ENCODE measurements at regions not wholly inside any gene's neighbourhood (a gene's known extent, or its start where the extent isn't known, plus 50 kb on each side); places are given as distances from the start of the nearest gene placed in this dataset.
"Not testable (repeated sequence)": the region's sequence is repeated elsewhere in the genome, so short reads cannot be mapped to it uniquely, and the experiment has no call there.

DNA sequence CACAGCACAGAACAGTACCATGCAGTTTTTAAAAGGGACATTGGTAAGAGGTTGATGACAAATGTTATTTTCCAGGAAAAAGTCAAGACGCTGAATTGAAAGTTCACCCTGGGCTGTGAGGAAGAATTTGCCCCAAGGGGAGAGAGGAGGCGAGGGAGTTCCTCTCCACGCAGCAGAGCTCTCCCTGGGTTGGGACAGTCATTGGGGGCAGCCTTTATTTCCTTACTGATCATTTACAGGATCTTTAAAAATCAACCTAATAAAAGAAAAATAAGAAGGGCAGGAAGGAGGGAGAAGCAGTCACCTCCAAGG lies 49.9 kb upstream of the WNT7B start:
- no peak for DNase-seq (ENCODE audit: low read depth in 1 of 2, low spot score in 1 of 2)

DNA sequence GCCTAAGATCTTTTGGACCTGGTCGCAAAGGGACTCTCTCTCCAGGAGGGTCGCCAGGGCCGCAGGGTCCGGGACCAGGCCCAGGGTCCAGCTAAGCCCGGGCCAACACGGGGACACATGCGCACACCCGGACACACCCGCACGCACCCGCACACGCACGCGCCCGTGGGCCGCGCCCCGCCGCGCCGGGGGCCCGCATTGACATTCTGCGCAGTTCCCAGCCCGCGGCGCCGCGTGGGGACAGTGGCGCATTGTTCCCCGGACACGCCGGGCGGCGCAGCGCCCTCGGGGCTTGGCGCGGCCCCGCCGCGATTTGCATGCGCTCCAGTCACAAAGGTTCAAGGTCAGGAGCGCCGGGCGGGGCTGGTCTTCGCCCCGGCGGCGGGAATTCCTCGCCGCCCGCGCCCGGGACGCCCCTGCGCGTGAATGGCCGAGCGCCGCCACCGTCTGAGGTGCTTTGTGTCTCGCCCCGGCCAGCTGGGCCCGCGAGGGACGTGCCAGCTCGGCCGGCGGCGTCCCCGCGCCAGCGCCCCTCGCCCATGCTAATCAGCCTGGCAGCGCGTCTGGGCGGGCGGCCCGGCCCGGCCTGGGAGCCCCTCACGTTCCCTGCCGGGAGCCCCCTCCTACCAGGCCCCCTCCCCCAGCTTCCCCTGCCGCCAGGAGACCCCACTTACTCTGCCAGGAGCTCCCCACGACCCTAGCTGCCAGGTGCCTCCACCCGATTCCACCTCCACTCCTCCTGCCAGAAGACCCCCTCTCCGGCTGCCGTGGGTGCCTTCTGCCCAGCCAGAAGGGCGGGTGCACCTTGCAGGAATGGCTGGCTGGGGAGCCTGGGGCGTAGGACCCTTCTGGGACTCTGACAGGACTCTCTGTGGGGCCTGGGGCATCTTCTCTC lies 50.5 kb upstream of the WNT7B start:
- DNase-seq (ENCODE audit: low read depth in 1 of 2, low spot score in 1 of 2): no peak

DNA sequence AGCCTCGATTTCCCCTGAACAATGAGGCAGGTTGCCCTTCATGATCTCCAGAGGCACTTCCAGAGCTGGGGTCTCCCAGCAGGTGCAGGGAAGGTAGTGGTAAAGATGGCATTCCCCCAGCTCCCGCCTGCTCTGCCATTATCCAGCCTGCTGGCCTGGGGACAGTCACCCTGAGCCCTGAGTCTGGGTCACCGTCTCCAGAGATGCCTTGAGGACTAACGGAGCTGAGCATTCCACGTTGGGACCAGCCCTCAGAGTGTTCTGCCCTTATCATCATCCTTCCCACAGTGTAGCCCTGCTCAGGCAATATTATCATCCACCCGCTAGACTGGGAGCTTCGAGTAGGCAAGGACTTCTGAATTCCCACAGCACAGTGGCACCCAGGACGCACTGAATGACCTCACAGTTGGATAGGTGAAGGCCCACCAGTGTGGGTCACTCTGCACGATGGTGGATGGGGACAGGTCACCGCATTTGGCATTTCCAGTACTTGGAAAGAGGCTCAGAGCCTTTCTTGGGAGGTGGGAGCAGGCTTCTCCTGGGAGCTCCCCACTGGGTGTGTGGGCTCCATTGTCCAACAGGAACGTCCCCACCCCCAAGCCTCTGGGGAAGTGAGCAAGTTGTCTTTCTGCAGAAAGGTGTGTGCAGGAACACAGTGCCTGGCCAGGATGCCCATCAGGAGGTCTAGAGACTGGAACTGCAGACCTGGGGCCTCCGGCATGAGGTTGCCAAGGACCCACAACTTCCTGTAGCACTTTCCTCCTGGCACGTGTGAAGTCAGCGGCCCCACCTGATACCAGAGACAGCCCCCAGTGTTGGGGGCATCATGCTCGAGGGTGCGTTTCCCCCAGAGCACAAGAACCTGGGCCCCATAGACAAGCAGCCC lies 51.4 kb upstream of the WNT7B start:
- no peak for DNase-seq (ENCODE audit: low read depth in 1 of 2, low spot score in 1 of 2)

DNA sequence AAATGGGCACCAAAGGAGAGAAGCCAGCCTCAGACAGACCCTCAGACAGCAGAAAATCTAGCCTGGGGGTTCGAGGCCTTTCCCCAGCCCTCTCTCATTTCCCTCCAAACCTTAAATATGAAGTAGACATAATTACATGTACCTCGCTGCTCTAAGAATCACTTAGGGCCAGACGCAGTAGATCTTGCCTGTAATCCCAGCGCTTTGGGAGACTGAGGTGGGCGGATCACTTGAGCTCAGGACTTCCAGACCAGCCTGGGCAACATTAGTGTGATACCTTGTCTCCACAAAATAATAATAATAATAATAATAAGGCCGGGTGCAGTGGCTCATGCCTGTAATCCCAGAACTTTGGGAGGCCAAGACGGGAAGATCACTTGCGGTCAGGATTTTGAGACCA lies 52.1 kb upstream of the WNT7B start:
- DNase-seq (ENCODE audit: low read depth in 1 of 2, low spot score in 1 of 2): no peak

DNA sequence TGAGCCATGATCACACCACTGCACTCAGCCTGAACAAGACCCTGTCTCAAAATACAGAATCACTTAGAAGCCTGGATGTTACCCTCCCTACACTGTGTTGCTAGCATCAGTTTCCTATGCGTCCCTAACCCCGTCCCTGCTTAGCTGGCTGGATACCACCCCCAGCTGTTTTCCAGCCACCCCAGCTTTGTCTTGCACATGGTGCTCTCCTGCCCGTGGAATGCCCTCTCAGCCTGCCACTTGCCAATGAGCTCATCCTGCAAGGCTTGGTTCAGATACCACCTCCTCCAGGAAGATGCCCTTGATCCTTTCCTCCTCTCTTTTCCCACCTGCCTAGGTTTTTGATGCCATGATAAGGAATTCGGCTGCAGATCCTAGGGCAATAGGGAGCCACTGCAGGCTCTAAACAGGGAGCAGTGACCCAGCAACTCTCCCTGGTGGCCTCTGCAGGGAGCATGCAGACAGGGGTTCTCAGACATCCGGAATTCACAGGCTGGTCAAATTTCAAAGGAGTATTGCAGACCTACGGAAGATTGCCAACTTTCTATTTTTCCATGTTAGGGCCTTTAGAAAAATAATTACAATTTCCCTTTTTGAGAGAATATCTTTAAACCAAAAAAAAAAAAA lies 52.7 kb upstream of the WNT7B start:
- DNase-seq (ENCODE audit: low read depth in 1 of 2, low spot score in 1 of 2): no peak

DNA sequence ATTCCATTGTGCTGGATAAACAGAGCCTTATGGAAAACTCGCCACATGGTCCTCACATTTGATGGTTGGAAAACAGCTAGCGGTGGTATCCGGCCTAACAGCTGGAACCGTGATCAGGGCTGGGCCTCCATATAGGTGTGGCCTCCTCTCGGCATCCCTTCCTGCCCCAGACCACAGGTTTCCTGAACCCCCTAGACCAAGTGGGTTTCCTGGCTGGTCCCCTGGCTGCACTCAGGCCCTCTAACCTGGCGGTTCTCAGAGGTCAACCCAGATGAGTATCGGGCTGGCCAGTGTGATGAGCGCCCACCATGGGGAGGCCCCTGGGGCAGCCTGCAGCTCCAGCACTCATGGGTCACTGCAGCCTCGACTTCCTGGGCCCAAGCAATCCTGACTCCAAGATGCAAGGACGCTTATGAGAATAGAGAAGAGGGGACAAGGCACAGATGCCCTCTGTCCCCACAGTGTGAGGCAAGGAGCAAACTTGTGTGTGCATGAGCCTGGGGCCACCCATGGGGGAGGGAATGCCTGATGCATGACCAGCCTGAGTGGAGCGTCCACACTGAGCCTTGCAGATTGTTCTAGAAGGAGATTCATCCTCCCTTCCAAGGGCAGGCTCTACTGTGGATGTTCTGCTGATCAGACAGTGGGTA lies 53.4 kb upstream of the WNT7B start:
- DNase-seq (ENCODE audit: low read depth in 1 of 2, low spot score in 1 of 2): no peak

DNA sequence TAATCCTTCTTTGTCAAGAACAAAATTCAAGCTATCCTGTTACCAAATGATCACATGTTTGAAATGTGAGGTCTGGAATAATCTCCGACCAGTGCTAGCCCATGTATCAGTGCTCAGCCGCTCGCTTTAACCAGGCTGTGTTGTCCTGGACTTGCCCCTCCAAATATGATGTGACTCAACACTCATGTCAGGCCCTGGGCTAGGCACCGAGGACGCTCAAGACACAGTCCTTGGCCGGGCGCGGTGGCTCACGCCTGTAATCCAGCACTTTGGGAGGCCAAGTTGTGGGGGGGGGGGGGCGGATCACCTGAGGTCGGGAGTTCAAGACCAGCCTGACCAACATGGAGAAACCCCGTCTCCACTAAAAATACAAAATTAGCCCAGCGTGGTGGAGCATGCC lies 54.1 kb upstream of the WNT7B start:
- DNase-seq (ENCODE audit: low read depth in 1 of 2, low spot score in 1 of 2): no peak

DNA sequence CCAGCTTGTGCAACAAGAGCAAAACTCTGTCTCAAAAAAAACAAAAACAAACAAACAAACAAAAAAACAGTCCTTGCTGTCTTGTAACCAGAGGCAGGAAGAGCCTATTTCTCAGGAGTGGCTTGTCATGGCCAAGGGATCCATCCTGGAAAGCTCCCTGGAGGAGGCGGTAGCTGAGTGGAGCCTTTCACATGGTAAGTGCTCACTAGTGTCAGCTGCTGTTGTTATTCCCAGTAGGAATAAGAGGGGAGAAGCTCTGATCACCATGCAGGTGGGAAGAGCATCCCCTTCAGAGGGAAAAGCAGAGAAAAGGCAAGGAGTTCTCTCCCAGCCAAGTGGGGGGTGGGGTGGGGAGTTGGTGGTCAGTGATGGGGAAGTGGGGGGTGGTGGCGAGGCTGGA lies 54.6 kb upstream of the WNT7B start:
- no peak for DNase-seq (ENCODE audit: low read depth in 1 of 2, low spot score in 1 of 2)

DNA sequence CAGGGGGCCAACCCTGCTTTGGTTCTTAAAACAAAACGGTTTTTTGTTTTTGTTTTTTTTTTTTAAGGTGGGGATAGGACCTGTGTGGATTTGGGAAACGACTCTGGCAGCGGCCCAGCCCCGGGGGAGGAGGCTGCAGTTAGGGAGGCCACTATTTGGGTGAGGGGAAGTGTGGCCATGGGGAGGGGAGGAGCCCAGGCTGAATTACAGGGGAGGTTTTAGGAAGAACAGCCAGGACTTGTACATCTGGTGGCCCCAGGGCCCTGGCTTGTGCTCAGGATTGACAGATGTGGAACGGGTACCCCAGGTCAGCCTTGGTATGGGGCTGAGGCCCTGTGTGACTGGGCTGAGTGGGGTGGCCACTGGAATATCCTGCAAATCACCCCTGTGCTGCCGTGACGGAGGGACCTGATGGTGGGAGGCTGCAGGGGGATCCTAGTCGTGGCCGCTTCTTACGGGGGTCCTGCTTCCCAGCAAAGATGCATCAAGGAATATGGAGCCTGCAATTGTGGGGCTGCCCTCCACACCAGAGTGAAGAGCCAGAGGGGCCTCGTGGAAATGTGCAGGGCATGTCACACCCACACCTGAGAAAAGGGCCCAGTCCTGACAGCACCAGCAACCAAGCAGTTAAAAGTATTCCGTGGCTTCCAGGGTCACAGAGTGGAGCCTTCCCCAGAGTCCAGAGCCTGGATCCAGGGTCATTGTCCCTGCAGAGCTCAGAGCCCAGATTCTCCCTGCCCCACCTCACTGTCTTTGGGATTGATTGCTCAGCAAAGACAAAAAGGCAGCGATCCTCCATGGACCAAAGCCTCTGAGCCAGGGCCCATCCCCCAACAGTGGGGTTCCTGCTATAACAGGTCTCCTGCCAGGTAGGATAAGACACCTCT lies 55.2 kb upstream of the WNT7B start:
- no peak for DNase-seq (ENCODE audit: low read depth in 1 of 2, low spot score in 1 of 2)

DNA sequence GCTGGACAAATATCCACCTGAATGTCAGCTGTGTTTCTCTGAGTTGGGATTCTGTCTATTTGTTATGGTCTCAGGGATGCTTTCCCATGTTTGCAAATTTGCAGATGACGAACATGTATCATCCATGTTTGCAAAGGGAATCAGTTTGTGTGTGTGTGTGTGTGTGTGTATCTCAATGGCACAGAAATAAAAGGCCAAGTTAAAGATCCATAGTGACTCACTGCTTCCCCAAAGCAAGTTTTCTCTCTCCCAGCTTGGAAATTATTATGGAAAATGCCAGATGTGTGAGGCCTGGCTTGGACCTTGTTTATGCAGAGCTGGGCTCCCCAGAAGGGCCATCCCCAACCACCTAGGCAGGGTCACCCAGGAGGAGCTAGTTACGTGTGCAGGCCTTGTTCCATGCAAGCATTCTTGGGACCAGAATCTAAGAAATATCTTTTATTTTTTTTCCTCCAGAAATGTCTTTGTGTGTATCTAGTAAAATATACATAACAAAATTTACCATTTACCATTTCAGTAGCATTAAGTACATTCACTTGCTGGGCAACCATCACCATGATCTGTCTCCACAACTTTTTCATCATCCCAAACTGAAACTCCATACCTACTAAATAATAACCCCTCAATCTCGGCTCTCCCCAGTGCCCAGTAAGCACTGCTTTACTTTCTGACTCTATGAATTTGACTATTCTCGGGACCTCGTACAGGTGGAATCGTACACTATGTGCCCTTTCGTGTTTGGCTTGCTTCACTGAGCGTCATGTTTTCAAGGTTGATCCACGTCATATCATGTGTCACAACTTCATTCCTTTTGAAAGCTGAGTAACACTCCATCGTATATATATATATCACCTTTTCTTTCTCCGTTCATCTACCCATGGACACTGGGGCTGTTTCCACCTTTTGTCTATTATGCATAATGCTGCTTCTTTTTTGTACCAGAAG lies 56.6 kb upstream of the WNT7B start:
- no peak for DNase-seq (ENCODE audit: low read depth in 1 of 2, low spot score in 1 of 2)

DNA sequence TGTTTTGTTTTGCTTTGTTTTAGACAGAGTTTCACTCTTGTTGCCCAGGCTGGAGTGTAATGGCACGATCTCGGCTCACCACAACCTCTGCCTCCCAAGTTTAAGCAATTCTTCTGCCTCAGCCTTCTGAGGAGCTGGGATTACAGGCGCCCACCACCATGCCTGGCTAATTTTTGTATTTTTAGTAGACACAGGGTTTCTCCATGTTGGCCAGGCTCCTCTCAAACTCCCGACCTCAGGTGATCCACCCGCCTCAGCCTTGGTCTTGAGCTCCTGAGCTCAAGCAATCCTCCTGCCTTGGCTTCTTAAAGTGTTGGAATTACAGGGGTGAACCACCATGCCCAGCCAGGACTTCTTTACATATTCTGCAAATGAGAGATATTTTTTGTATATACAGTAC lies 57.5 kb upstream of the WNT7B start:
- DNase-seq (ENCODE audit: low read depth in 1 of 2, low spot score in 1 of 2): not testable (repeated sequence)

DNA sequence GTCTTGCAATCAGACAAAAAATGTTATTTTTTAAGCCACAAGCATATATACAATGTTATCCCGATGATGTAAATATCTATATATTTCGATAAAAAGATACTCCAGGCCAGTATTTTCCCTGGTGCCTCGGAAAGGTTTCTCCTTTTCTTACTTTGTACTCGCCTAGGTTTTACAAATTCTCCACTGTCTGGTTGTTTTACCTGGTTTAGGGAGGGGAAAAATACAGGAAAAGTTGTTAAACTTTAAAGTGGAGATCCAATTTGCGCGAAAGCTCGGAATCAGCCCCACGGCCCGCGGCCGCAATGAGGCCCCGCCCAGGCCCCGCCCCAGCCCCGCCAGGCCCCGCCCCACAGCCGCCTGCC lies 58.4 kb upstream of the WNT7B start:
- DNase-seq (ENCODE audit: low read depth in 1 of 2, low spot score in 1 of 2): no peak

DNA sequence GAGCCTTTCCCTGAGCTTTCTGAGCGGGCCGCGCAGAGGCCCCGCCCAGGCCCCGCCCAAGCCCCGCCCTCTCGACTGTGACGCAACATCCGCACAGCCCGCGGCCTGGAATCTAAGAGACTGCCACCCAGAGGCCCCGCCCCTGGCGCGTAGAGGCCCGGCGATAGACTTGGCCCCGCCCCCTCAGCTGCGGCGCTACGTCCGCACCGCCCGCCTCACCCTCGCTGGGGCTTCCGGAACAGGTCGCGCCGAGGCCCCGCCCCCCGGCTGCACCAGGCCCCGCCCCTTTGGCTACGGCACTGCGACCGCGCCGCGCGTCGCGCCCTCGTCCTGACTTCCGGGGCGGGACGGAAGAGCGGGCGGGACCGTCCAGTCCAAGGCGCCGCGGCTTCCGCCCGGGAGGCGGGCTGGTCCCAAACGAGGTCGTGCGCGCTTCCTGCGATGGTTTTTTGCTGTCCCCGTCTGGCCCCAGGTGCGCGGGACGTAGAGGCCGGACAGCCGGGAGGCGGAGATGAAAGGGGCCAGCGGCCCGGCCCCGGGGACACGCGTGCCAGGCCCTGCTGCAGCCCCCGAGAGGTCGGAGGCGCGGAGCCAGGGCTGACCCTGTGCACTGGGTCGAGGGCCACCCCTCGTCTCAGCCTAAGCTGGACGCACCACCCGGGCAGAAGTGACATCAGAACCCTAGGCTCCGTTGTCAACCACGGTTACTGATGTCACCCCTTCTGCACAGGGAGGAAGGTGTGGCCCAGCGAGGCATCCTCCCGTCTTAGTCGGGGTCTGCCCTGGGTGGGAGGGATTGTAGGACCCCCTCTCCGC lies 59.0 kb upstream of the WNT7B start:
- DNase-seq (ENCODE audit: low read depth in 1 of 2, low spot score in 1 of 2): peak; percentile 100

DNA sequence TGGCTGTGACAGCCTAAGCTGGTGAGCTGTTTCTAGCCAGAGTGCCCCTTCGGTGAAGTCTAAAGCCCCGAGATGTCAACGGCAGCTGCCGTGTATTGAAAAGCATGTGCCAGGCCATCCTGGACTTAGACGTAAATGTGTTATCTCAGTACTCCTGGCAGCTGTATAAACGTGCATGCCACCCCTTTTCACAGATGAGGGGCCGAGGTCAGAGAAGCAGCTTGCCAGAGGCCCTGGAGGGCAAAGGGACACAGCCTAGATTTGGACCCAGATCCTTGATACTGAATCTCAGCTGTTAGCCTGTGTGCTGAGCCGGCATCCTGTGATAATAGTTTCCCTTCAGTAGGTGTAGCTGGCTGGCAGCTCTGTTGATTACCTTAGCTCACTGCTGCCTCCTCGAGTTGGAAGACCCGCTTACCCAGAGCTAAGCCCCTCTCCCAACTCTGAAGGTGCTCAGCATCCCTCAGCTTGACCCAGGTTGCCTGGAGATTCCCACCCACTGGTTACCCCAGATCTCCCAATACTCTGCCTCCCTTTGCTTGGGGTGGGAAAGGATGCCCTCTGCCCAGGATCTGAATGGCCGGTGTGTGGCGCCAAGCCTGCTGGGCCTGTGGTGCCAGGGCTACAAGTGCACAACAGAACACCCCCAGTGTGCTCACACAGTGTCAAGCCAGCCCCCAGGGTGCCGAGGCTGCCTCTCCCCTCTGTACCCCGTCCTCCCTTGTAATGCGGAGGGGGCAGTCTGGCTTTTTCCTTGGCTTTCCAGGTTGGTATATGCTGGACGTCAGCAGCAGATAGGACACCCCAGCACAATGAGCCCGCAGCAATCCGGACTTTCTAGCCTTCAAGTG lies 59.8 kb upstream of the WNT7B start:
- no peak for DNase-seq (ENCODE audit: low read depth in 1 of 2, low spot score in 1 of 2)

DNA sequence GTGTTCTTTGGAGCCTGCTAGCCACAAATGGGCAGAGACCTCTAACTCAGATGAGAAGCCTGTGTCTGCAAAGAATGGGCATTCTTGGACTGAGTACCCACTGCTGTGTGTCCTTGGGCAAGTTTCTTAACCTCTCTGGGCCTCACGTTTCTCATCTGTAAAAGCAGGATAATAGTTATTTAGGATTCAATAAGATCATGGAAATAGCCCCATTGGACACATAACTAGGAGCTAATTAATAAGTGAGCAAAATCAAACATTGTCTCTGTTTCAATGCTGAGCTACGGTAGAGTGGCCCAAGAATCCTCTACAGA lies 61.2 kb upstream of the WNT7B start:
- DNase-seq (ENCODE audit: low read depth in 1 of 2, low spot score in 1 of 2): no peak

DNA sequence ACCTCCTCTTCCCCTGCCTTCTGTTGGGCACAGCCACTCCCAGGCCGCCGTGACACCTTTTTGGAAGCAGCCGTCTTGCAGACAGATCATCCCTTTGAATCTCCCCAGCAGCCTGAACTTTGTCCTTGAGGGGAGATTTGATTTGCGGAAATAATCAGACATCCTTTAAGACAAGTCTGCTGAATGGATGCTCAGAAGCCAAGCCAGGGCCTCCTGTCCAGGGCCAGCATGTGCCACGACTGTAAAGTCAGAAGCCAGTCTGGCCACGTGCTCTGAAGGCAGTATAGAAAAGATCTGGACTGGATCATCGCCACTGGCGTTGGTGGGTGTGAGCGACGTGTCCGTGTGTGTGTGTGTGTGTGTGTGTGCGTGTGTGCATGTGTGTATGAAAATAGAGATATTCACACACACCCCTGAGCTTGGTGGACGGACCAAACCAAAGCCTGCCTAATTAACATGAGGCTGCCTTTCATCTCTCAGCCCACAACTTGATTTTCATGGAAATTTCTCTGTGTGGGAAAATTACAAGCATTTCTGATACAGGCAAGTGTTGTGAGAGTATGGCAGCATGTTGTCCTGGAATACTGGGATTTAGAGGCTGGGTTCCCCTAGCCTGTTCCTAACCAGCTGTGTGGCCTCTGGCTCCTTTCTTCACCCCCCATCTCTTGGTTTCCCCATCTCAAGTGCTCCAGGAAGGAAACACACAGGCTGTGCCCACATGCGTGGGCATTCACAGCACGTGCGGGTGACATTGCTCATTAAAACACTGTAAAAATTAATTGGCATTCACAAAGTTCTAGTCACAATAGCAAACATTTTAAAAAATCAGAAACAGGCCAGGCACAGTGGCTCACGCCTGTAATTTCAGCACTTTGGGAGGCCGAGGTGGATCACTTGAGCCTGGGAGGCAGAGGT lies 61.8 kb upstream of the WNT7B start:
- no peak for DNase-seq (ENCODE audit: low read depth in 1 of 2, low spot score in 1 of 2)

DNA sequence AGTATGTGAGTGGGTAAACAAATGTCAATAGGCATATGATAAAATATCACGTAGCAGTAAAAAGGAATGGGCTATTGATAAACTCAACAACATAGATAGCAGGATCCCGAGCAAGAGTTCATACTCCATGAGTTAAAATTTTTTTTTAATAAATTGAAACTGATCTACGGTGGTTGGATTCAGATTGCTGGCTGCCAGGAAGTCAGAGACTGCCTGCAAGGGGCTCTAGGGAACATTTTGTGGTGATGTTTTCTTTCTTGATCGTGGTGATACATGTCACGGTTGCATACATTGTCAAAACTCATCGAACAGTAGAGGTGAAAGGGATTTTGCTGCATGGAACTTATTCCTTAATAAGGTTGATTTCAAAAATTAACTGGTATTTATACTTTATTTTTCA lies 62.6 kb upstream of the WNT7B start:
- no peak for DNase-seq (ENCODE audit: low read depth in 1 of 2, low spot score in 1 of 2)

All from stimulated activated CD4-positive, alpha-beta T cell treated with anti-CD3 and anti-CD28 coated beads, Interleukin-15, amount 100 ng/mL, for 1 hour (primary cell).